ENCODE measurements at regions not wholly inside any gene's neighbourhood (a gene's known extent, or its start where the extent isn't known, plus 50 kb on each side); places are given as distances from the start of the nearest gene placed in this dataset.

DNA sequence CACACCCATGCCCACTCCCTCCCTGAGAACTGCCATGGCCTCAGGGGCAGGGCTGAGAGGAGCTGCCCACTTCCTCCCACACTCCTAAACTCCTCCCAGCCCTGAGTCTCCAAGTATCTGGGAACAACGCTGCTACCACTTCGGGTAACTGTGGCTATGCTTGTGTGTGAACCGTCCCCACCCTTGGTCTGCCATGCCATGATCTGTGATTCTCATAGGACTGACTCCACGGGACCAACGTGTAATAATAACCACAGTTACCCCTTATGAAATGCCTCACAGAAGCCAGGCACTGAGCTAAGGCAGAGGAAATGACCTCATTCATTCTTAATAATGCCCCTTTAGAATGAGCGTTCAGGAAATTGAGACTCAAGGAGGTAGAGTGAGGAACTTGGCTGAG is 103.9 kb upstream of the SMIM23 start:
- Histone ChIP-seq H3K4me3 (ENCODE audit: low read depth in 2 of 2, low read length in 2 of 2) (no peak overlapping the region), H3K9me3 (ENCODE audit: control insufficient read depth, insufficient read depth, low read depth, low read length) (no peaks in the 10 kb centered on the region), H3K4me1 (ENCODE audit: control insufficient read depth, insufficient read depth, low read length) (no peaks in the 10 kb centered on the region), H3K27me3 (ENCODE audit: control insufficient read depth, insufficient read depth, low read length) (peaks cover 8% of the 10 kb centered on the region; the same call in 1 of the 2 replicates), H3K27ac (ENCODE audit: low read length) (no peak overlapping the region), H3K36me3 (ENCODE audit: control insufficient read depth, insufficient read depth, low read length) (no peaks in the 10 kb centered on the region)
- ChIA-PET CTCF (no interaction called here), POLR2A (no interaction called here)
- BruUV-seq (replicated peaks) = no TSS peak
- intact Hi-C loops (cut with micrococcal nuclease; ENCODE audit: unreplicated experiment) = no loop called here
- no peak for ATAC-seq
- in situ Hi-C loops (cut with HindIII; ENCODE audit: low pct_unique_long_range_greater_than_20kb, low sequenced_read_pairs) = no loop called here
- TF ChIP-seq, protein P1, sequence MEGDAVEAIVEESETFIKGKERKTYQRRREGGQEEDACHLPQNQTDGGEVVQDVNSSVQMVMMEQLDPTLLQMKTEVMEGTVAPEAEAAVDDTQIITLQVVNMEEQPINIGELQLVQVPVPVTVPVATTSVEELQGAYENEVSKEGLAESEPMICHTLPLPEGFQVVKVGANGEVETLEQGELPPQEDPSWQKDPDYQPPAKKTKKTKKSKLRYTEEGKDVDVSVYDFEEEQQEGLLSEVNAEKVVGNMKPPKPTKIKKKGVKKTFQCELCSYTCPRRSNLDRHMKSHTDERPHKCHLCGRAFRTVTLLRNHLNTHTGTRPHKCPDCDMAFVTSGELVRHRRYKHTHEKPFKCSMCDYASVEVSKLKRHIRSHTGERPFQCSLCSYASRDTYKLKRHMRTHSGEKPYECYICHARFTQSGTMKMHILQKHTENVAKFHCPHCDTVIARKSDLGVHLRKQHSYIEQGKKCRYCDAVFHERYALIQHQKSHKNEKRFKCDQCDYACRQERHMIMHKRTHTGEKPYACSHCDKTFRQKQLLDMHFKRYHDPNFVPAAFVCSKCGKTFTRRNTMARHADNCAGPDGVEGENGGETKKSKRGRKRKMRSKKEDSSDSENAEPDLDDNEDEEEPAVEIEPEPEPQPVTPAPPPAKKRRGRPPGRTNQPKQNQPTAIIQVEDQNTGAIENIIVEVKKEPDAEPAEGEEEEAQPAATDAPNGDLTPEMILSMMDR (IDR thresholded peaks at IDR 0.05) = no peak
- TF ChIP-seq SIN3A (IDR thresholded peaks at IDR 0.05; ENCODE audit: borderline replicate concordance, insufficient read depth, low read depth, low read length) = no peak
- no peak for TF ChIP-seq TCF7L2 (IDR thresholded peaks at IDR 0.05; ENCODE audit: low read depth, low read length)
- no peak for TF ChIP-seq POLR2AphosphoS5 (IDR thresholded peaks at IDR 0.05; ENCODE audit: low read depth, low read length)
- TF ChIP-seq, protein P2, sequence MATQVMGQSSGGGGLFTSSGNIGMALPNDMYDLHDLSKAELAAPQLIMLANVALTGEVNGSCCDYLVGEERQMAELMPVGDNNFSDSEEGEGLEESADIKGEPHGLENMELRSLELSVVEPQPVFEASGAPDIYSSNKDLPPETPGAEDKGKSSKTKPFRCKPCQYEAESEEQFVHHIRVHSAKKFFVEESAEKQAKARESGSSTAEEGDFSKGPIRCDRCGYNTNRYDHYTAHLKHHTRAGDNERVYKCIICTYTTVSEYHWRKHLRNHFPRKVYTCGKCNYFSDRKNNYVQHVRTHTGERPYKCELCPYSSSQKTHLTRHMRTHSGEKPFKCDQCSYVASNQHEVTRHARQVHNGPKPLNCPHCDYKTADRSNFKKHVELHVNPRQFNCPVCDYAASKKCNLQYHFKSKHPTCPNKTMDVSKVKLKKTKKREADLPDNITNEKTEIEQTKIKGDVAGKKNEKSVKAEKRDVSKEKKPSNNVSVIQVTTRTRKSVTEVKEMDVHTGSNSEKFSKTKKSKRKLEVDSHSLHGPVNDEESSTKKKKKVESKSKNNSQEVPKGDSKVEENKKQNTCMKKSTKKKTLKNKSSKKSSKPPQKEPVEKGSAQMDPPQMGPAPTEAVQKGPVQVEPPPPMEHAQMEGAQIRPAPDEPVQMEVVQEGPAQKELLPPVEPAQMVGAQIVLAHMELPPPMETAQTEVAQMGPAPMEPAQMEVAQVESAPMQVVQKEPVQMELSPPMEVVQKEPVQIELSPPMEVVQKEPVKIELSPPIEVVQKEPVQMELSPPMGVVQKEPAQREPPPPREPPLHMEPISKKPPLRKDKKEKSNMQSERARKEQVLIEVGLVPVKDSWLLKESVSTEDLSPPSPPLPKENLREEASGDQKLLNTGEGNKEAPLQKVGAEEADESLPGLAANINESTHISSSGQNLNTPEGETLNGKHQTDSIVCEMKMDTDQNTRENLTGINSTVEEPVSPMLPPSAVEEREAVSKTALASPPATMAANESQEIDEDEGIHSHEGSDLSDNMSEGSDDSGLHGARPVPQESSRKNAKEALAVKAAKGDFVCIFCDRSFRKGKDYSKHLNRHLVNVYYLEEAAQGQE (IDR thresholded peaks at IDR 0.05; ENCODE audit: insufficient read depth in 1 of 2, low read depth in 2 of 2, low read length in 1 of 2) = no peak
- DNase-seq (ENCODE audit: low read depth, low spot score) = no peak

DNA sequence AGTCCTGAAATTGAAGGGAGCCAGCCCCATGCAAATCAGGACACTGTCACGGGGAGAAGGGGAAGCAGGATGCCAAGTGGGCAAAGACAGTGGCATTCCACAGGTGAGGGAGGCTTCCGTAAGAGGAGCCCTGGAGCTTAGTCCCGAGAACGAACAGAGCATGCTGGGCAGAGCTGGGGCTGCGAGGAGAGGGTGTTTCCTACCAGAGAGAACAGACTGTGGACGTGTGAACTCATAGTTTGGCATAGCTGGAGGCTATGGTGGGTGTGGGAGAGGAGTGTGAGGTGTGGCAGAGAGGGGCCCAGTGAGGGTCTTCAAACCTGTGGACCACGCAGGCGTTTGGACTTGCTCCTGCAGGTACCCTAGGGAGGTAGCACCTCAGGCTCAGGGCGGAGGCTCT is 102.8 kb upstream of the SMIM23 start:
- Histone ChIP-seq H3K27me3 (ENCODE audit: control insufficient read depth, insufficient read depth, low read length) (peaks cover 8% of the 10 kb centered on the region; the same call in 1 of the 2 replicates), H3K9me3 (ENCODE audit: control insufficient read depth, insufficient read depth, low read depth, low read length) (no peaks in the 10 kb centered on the region), H3K4me1 (ENCODE audit: control insufficient read depth, insufficient read depth, low read length) (no peaks in the 10 kb centered on the region), H3K4me3 (ENCODE audit: low read depth in 2 of 2, low read length in 2 of 2) (no peak overlapping the region), H3K27ac (ENCODE audit: low read length) (no peak overlapping the region), H3K36me3 (ENCODE audit: control insufficient read depth, insufficient read depth, low read length) (no peaks in the 10 kb centered on the region)
- DNase-seq (ENCODE audit: low read depth, low spot score) (no peak), ATAC-seq (no peak)
- intact Hi-C loops (cut with micrococcal nuclease; ENCODE audit: unreplicated experiment) (no loop called here), in situ Hi-C loops (cut with HindIII; ENCODE audit: low pct_unique_long_range_greater_than_20kb, low sequenced_read_pairs) (no loop called here)
- ChIA-PET CTCF (no interaction called here), POLR2A (no interaction called here)
- TF ChIP-seq, protein P2 (IDR thresholded peaks at IDR 0.05; ENCODE audit: insufficient read depth in 1 of 2, low read depth in 2 of 2, low read length in 1 of 2) = no peak
- TF ChIP-seq, protein P1 (IDR thresholded peaks at IDR 0.05) = no peak
- TF ChIP-seq SIN3A (IDR thresholded peaks at IDR 0.05; ENCODE audit: borderline replicate concordance, insufficient read depth, low read depth, low read length) (no peak), POLR2AphosphoS5 (IDR thresholded peaks at IDR 0.05; ENCODE audit: low read depth, low read length) (no peak), TCF7L2 (IDR thresholded peaks at IDR 0.05; ENCODE audit: low read depth, low read length) (no peak)
- no TSS peak for BruUV-seq (replicated peaks)

Data from Panc1 (cell line).